MG63 (cell line): ENCODE measurements at regions not wholly inside any gene's neighbourhood (a gene's known extent, or its start where the extent isn't known, plus 50 kb on each side); places are given as distances from the start of the nearest gene placed in this dataset.
"Not testable (repeated sequence)": the region's sequence is repeated elsewhere in the genome, so short reads cannot be mapped to it uniquely, and the experiment has no call there.

ENCODE experiments used
- DNase-seq: peaks from one replicate; pipeline ENCODE4 v3.0.0-alpha.2; 2020
- H3K27me3 ChIP-seq: fragments of 250-450 bp; sonication (Bioruptor Pico); 2 replicates; pipeline ENCODE4 v1.5.1; 2020; ENCODE audit warnings: mild to moderate bottlenecking, moderate library complexity
- H3K36me3 ChIP-seq: fragments of 250-450 bp; sonication (Bioruptor Pico); 2 replicates; pipeline ENCODE4 v1.5.1; 2020; ENCODE audit warnings: mild to moderate bottlenecking, moderate library complexity
- H3K4me3 ChIP-seq: fragments of 250-450 bp; sonication (Bioruptor Pico); 2 replicates; pipeline ENCODE4 v1.5.1; 2020; ENCODE audit warnings: mild to moderate bottlenecking, moderate library complexity
- H3K9me3 ChIP-seq: fragments of 250-450 bp; sonication (Bioruptor Pico); 2 replicates; pipeline ENCODE4 v1.5.1; 2020; ENCODE audit warnings: mild to moderate bottlenecking, moderate library complexity

DNA sequence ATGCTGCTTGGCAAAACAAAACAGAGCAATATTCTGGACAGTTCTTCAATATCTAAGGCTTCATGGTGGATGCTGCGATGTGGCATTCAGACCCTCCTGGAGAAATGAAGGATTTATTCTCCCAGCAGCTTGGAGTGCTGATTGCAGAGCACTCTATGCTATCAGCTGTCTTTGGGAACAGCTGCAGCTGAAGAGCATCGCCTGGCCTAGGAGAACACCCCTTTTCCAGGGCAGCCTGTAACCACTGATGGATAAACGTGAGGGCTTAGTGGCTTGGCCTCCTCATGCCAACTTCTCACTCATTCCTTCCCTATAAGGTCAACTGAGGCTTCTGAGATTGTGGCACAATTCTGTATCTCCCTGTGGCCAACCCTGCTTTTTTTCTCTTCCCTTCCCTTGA lies 638.1 kb upstream of the CNTNAP2 start:
- no peaks in the 10 kb centered on the region for H3K9me3 ChIP-seq
- no peak overlapping the region for H3K4me3 ChIP-seq
- DNase-seq: no peak
- no peaks in the 10 kb centered on the region for H3K36me3 ChIP-seq
- no peaks in the 10 kb centered on the region for H3K27me3 ChIP-seq

DNA sequence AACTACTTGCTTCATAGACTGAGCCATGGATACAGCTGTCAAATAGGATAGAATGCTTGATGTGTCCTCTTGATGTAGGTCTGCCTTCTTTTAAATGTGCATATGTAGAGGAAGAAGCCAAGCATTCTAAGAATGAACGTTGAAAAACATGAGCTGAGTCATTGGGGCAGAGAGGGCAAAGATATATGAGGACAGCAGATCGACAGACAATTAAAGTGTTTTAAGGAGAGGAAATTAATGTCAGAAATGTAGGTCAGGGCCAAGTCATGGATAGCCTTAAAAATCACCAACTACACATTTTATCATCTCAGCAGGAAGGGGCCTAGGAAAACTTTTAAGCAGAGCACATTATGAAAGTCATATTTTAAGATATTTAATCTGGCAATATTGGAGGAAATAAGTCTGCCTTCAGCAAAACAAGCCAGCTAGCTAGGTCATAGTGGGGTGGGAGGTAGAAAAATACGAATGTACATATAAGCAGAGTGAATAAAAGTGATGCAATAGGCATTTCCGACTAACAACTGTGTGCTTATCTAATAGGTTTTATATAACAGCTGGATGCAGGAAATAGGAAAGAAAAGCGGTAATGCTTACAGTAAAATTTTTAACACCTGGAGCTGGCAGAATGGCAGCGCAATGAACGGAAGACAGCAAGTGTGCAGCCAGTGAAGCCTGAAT lies 638.3 kb upstream of the TPK1 start:
- Histone ChIP-seq H3K9me3 (no peaks in the 10 kb centered on the region), H3K27me3 (no peaks in the 10 kb centered on the region), H3K4me3 (no peak overlapping the region), H3K36me3 (no peaks in the 10 kb centered on the region)
- no peak for DNase-seq

DNA sequence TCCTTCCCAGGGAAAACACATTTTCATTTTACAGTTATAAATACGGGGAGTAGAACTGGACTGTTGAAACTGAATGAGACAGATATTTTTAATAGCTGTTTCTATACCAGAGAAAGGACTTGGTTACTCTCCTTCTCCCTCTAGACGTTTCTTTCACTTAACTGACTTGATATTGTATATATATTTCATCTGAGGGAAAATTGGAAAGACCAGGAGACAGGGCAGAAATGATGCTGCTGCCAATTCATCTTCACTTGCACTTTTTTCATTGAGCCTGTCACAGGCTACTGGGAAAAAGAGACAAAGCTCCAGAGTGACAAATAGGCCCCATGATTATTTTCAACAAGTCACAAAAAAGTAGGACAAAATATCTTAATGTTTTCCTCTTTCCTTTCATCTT lies 636.0 kb upstream of the TPK1 start:
- no peaks in the 10 kb centered on the region for H3K27me3 ChIP-seq
- H3K4me3 ChIP-seq: no peak overlapping the region
- H3K36me3 ChIP-seq: no peaks in the 10 kb centered on the region
- no peak for DNase-seq
- no peaks in the 10 kb centered on the region for H3K9me3 ChIP-seq

DNA sequence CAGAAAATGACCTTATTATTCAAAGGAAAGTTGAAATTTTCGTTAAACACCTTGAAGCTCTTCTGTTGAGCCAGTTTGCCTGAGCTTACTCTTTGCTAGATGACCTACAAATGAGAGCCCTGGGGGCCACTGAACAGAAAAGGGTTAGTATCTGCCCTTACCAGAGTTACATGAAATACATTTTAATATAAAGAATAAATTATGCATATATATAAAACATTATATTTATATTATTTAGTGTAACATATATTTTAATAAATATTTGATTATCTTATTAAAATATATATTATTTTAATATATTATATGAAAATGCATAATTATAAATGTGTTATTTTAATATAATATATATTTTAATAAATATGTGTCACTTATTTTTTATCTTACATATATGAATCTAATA lies 628.4 kb upstream of the TPK1 start:
- no peak for DNase-seq
- no peaks in the 10 kb centered on the region for H3K36me3 ChIP-seq
- H3K4me3 ChIP-seq: no peak overlapping the region
- H3K27me3 ChIP-seq: no peaks in the 10 kb centered on the region
- 0 out of 2 replicates have a peak, but pooled peaks cover 2% of the 10 kb centered on the region for H3K9me3 ChIP-seq

DNA sequence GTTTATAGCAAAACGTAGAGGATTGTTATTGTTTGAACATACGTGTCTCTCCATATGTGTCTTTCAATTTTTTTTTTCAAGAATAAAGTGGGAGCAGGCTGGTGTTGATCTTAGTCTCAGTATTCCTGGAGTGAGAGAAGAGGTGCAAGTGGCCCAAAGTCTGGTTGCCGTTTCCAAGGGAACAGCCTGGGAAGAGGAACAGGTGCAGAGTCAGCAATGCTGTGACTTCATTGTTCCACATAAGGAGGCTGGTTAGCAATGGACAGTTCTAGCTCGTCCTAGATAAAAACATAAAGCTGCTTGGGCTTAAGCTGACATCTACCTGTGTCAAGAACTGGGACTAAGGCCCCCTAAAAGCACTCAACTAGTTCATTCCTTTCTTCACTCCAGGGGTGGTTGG lies 626.6 kb upstream of the TPK1 start:
- Histone ChIP-seq H3K4me3 (no peak overlapping the region), H3K9me3 (0 out of 2 replicates have a peak, but pooled peaks cover 2% of the 10 kb centered on the region), H3K27me3 (no peaks in the 10 kb centered on the region), H3K36me3 (no peaks in the 10 kb centered on the region)
- no peak for DNase-seq

DNA sequence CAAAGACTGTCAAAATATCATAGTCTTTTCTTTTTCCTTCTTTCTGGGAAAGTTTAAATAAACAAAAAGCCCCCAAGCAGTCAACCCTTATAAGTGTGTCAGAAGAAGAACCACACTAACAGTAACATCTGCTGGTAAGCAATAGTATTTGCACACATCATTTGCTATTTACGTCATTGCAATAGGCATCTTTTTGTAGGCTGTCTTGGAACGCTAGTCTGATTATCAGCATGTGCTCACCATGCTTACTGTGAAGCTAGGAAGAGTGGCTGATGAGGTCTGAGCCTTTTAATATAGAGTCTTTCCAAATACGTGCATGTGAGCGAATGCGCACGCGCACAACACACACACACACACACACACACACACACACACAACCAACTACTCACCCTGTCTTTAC lies 599.0 kb upstream of the TPK1 start:
- H3K4me3 ChIP-seq: no peak overlapping the region
- H3K9me3 ChIP-seq: no peaks in the 10 kb centered on the region
- H3K36me3 ChIP-seq: no peaks in the 10 kb centered on the region
- DNase-seq: no peak
- H3K27me3 ChIP-seq: no peaks in the 10 kb centered on the region

DNA sequence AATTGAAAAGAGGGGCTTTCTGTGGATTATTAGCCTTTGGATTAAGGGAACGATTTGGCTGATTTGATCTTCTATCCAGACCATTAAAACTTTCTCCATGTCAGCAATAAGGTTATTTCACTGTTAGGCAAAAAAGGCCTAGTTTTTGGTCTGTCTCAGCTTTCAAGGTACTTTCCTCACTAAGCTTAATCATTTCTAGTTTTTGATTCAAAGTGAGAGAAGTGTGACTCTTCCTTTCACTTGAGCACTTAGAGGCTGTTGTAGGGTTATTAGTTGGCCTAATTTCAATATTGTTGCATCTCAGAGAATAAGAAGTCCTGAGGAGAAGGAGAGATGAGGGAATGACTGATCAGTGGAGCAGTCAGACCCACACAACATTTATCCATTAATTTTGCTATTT lies 596.0 kb upstream of the TPK1 start:
- Histone ChIP-seq H3K9me3 (no peaks in the 10 kb centered on the region), H3K4me3 (no peak overlapping the region), H3K36me3 (no peaks in the 10 kb centered on the region), H3K27me3 (no peaks in the 10 kb centered on the region)
- DNase-seq: no peak

DNA sequence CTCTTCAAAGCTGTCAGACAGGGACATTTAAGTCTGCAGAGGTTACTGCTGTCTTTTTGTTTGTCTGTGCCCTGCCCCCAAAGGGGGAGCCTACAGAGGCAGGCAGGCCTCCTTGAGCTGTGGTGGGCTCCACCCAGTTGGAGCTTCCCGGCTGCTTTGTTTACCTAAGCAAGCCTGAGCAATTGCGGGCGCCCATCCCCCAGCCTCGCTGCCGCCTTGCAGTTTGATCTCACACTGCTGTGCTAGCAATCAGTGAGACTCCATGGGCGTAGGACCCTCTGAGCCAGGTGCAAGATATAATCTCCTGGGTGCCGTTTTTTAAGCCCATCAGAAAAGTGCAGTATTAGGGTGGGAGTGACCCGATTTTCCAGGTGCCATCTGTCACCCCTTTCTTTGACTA lies 582.6 kb upstream of the TPK1 start:
- H3K36me3 ChIP-seq, H3K9me3 ChIP-seq, DNase-seq, H3K4me3 ChIP-seq, H3K27me3 ChIP-seq: not testable (repeated sequence)

DNA sequence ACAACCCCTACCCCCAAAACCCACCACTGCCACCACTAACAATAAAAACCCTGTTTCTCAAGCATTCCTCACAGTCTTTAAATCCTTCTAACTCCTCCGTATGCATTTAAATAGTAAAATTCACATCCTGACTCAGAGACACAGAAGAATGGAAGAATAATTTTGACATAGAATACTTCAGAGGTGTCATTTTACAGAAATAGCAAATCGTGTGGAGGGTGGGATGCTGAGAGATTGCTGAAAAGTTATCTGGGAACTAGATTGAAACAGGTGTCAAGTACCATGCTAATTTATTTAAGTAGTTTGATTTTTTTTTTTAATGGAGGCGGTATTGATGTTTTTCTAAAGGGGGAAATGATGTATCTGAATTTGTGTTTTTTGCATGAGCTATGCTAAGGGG lies 575.2 kb upstream of the TPK1 start:
- no peak for DNase-seq
- Histone ChIP-seq H3K36me3 (no peaks in the 10 kb centered on the region), H3K27me3 (no peaks in the 10 kb centered on the region), H3K4me3 (no peak overlapping the region), H3K9me3 (no peaks in the 10 kb centered on the region)

DNA sequence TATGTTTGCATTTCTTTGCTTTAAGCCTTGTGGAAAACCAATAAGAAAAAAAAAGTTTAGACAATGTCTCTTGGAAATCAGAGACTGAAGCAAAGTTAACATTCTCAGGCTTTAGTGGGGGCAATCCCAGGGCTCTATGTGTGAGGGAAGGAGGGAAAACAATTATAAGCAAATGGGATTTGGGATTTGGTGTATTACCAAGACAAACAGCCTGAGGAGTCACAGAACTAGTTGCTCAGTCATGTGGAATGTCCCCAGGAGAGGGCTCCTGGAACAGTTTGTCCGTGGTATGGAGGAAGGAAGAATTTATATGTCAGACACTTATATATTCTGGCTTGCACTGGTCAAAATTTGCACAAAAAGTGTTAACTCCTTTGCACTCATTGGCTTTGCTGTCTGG lies 562.9 kb upstream of the TPK1 start:
- no peaks in the 10 kb centered on the region for H3K9me3 ChIP-seq
- no peaks in the 10 kb centered on the region for H3K27me3 ChIP-seq
- no peaks in the 10 kb centered on the region for H3K36me3 ChIP-seq
- peak; percentile 23 for DNase-seq
- no peak overlapping the region for H3K4me3 ChIP-seq

DNA sequence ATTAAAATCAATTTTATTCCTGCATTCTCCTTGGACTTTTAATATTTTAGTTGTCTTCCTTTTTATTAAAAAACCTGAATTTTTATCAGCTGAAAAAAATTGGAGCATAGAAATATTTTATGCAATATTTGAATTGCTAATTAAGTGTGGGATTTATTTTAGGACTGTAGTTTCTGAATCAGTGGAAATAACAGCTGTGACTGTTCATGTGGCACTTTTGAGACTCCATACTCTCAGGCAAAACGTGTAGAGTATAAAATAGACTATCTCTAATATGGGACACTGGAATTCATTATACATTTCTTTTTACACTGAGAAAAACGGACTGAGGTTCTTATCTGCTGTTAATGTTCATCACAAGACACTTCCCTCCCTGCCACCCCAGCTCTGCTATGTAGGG lies 558.3 kb upstream of the TPK1 start:
- H3K9me3 ChIP-seq: no peaks in the 10 kb centered on the region
- DNase-seq: no peak
- H3K27me3 ChIP-seq: no peaks in the 10 kb centered on the region
- H3K36me3 ChIP-seq: no peaks in the 10 kb centered on the region
- H3K4me3 ChIP-seq: no peak overlapping the region

DNA sequence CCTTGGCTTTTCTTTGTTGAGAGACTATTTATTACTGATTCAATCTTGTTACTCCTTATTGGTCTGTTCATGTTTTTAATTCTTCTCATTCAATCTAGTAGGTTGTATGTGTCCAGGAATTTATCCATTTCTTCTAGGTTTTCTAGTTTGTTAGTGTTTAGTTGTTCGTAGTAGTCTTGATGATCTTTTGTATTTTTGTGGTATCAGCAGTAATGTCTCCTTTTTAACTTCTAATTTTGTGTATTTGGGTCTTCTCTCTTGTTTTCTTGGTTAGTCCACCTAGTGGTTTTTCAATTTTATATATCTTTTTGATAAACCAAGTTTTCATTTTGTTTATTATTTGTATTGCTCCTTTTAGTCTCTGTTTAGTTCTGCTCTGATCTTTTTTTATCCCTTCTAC lies 546.9 kb upstream of the TPK1 start:
- H3K27me3 ChIP-seq: no peaks in the 10 kb centered on the region
- H3K4me3 ChIP-seq: no peak overlapping the region
- H3K9me3 ChIP-seq: peaks cover 3% of the 10 kb centered on the region; the same call in 1 of the 2 replicates
- no peaks in the 10 kb centered on the region for H3K36me3 ChIP-seq
- DNase-seq: no peak

DNA sequence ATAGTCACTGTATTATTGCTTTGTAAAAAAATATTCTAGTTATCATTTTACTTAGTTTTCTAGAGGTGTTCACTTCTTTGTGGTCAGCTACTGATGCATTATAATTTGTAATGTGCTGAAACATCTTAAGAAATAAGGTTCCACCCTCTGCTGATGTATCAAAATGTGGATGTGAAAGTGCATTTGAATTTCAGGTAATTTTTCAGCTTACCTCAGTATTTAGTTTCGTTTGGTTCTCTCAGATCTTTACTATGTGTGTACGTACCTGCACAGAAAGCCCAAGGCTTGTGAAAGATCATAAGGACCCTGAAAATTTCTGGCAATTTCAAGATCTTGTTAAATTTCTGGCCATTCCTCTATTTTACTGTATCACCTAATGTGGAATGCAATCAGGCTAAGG lies 542.3 kb upstream of the TPK1 start:
- H3K36me3 ChIP-seq: no peaks in the 10 kb centered on the region
- H3K9me3 ChIP-seq: peaks cover 3% of the 10 kb centered on the region; the same call in 1 of the 2 replicates
- H3K4me3 ChIP-seq: no peak overlapping the region
- DNase-seq: no peak
- H3K27me3 ChIP-seq: no peaks in the 10 kb centered on the region

DNA sequence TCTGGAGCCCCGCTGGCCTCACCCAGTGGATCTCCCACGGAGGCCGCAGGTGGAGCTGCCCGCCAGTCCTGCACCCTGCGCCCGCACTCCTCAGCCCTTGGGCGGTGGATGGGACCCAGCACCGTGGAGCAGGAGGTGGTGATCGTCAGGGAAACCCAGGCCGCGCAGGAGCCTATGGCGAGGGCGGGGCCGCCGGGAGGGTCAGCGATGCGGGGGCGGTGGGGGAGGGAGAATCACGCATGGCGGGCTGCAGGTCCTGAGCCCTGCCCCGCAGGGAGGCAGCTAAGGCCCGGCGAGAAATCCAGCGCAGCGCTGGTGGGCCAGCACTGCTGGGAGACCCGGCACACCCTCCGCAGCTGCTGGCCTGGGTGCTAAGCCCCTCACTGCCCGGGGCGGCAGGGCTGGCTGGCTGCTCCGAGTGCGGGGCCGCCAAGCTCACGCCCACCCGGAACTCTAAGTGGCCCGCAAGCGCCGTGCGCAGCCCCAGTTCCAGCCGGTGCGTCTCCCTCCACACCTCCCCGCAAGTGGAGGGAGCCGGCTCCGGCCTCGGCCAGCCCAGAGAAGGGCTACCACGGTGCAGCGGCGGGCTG lies 524.8 kb upstream of the TPK1 start:
- no peaks in the 10 kb centered on the region for H3K27me3 ChIP-seq
- no peaks in the 10 kb centered on the region for H3K36me3 ChIP-seq
- no peak overlapping the region for H3K4me3 ChIP-seq
- no peaks in the 10 kb centered on the region; the same call in 1 of the 2 replicates for H3K9me3 ChIP-seq
- no peak for DNase-seq

DNA sequence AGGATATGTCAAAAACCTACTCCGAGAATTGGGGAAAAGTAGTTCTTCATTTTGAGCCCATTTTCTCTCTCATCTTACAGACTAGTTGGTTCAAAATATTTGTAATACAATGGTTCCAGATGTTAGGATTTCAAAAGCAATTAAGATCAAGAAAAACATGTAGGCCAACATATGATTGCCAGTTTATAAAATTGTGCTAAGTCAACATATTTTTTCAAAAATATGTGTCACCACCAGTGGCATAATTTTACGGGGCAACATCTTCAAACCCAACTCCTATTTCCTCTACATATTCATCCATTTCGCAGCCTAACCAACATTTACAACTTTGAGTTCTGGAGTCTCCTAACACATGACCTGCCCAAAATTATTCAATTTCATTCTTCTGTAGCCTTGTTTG lies 514.5 kb upstream of the TPK1 start:
- 0 out of 2 replicates have a peak, but pooled peaks cover under 1% of the 10 kb centered on the region for H3K9me3 ChIP-seq
- no peaks in the 10 kb centered on the region for H3K27me3 ChIP-seq
- DNase-seq: no peak
- no peak overlapping the region for H3K4me3 ChIP-seq
- no peaks in the 10 kb centered on the region for H3K36me3 ChIP-seq

DNA sequence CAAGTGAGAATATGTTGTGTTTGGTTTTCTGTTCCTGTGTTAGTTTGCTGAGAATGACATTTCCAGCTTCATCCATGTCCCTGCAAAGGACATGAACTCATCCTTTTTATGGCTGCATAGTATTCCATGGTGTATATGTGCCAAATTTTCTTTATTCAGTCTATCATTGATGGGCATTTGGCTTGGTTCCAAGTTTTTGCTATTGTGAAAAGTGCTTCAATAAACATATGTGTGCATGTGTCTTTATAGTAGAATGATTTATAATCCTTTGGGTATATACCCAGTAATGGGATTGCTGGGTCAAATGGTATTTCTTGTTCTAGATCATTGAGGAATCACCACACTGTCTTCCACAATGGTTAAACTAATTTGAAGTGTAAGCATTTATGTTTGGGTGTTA lies 513.6 kb upstream of the TPK1 start:
- not testable (repeated sequence) for H3K4me3 ChIP-seq, H3K27me3 ChIP-seq, DNase-seq, H3K9me3 ChIP-seq, H3K36me3 ChIP-seq

DNA sequence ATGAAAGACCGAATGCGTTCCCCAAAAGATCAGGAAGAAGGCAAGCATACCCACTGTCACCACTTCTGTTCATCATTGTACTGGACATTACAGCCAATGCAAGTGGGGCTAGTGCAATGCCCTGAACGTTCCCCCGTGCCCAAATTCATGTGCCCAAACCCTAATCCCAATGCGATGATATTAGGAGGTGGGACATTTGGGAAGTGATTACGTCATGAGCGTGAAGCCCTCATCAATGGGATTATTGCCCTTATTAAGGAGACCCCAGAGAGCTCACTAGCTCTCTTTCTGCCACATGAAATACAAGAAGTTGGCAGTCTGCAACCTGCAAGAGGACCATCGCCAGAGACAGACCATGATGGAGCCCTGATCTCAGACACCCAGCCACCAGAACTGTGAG lies 511.4 kb upstream of the TPK1 start:
- no peaks in the 10 kb centered on the region for H3K9me3 ChIP-seq

DNA sequence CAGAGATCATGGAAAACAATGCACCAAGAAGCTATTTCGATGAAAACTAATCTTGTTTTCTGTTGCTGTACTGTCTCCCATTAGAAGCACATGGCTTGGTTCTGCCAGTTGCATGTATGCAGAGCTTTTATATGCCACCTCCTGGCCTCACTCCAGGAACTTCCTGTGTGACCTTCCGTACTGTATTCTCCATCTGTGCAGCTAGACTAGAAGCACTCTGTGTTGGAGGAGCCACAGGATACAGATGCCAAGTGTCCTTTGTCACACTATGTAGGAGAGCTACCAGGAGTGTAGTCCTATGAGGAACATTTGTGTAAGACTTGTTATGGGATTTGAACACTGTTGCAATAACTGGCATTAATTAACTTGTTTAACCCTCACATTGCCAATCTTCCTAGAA lies 503.5 kb upstream of the TPK1 start:
- H3K27me3 ChIP-seq: no peaks in the 10 kb centered on the region
- no peaks in the 10 kb centered on the region for H3K9me3 ChIP-seq
- H3K4me3 ChIP-seq: no peak overlapping the region
- no peak for DNase-seq
- H3K36me3 ChIP-seq: no peaks in the 10 kb centered on the region

More for the DNA sequence above, 511.4 kb upstream of the TPK1 start:
- no peak for DNase-seq
- Histone ChIP-seq H3K36me3 (no peaks in the 10 kb centered on the region), H3K4me3 (no peak overlapping the region), H3K27me3 (no peaks in the 10 kb centered on the region)
